ENCODE measurements at regions not wholly inside any gene's neighbourhood (a gene's known extent, or its start where the extent isn't known, plus 50 kb on each side); places are given as distances from the start of the nearest gene placed in this dataset.
"Not testable (repeated sequence)": the region's sequence is repeated elsewhere in the genome, so short reads cannot be mapped to it uniquely, and the experiment has no call there.

DNA sequence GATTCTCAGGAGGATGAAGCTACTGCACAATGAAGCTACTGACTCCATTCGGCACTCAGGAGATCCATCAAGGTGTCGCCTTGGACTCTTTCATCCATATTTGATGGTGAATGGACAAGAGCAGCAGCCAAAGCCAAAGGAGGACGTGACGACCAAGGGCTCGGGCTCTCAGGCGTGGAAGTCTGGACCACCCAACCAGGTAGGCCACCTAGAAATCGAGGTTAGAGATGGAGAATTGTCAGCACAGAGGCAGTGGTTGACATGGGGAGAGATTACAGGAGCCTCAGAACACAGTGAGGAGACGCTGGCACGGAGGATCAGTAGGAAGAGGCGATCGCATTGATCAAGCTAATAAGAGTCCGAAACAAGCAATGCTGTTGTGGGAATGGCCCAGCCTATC lies 240.5 kb upstream of the ID2 start:
- DNase-seq (ENCODE audit: low read depth, low spot score) = no peak

DNA sequence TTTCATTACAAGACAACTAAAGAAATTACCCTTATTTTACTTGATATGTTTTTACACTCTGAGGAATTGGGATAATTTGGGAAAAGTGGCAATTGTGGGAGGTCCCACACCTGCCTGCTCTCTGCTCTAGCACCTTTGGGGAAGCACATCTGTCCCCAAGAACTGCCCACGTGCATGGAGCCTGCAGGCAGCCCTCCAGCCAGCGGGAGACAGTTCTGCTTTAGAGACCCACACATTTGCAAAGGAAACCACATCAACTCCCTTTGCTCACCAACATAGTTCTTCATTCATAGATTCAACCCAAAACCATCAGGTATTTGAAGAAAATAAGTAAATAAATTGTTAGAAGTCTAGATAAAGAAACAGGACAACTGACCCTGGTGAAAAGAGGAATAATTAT lies 239.9 kb upstream of the ID2 start:
- no peak for DNase-seq (ENCODE audit: low read depth, low spot score)

DNA sequence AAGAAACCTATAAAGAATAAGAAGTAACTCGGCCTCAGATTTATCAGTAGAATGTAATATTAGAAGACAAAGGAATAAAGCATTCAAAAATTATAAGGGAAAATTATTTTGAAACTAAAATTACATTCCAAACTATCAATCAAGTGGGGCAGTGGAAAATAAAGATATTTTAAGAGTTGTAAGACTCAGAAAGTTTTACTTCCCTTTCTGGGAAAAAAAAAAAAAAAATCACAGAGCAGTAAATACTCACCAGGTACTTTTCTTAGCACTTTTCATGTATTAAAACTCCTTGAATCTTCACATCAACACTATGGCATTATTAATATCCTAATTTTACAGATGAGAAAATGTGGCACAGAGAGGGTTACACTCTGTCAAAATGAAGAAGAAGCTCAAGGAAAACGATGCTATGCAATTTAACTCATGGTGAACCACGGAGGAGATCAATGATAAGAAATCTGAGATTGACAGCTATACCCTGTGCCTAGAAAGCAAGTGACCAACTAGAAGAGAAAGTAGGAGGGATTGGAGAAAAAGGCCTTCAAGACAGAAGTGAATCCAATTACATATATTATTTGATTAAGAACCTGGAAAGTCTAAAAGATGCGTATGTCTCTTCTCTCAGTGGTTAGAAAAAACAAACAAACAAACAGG lies 238.9 kb upstream of the ID2 start:
- no peak for DNase-seq (ENCODE audit: low read depth, low spot score)

DNA sequence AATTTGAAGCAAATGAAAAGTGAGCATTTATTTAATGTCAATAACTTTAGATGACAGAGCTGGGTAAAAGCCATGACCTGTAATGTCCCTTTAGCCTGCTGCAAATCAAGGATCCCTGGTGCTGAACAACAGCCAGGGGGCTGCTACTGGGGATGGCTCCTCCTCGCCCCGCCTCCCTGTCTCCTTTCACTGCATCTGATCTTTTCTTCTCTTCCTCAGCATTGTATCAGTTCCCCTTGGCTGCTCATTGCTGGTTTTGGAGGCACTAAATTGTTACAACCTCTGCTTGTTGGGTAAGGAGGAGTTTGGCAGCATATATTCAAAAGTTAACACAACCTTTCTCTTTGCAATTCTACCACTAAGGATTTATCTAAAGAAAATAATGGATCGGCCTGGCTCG lies 236.3 kb upstream of the ID2 start:
- DNase-seq (ENCODE audit: low read depth, low spot score) = no peak

DNA sequence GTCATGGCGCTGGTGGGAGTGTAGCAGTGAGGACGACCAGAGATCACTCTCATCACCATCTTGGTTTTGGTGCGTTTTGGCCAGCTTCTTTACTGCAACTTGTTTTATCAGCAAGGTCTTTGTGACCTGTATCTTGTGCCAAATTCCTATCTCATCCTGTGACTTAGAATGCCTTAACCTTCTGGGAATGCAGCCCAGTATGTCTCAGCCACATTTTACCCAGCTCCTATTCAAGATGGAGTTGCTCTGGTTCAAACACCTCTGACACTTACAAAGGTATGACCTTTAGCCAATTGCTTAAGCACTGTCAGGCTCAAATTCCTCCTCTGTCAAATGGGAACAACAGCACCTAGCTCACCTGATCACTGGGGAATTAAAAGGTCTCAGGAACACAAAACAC lies 235.1 kb upstream of the ID2 start:
- DNase-seq (ENCODE audit: low read depth, low spot score) = not testable (repeated sequence)

DNA sequence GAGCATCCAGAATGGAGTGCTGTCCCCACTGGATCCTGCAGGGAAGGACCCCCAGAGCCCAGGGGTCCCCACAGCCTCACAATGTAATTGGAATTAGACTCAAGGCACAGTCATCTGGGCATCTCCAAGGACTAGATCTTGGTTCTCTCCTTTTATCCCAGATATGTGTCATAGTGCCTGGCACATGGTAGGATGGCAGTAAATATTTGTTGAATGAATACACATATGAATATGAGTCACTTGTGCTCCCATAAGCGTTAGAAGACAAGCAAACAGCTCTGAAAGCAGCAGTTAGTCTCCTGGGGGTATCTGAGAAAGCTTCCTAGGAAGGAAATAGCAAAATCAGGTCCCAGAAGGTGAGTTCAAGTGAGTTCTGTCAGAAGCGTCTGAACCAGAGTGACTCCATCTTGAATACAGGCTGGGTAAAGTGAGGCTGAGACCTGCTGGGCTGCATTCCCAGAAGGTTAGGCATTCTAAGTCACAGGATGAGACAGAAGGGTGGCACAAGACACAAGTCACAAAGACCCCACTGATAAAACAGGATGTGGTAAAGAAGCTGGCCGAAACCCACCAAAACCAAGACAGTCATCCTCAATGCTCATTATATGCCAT lies 234.1 kb upstream of the ID2 start:
- DNase-seq (ENCODE audit: low read depth, low spot score) = no peak

DNA sequence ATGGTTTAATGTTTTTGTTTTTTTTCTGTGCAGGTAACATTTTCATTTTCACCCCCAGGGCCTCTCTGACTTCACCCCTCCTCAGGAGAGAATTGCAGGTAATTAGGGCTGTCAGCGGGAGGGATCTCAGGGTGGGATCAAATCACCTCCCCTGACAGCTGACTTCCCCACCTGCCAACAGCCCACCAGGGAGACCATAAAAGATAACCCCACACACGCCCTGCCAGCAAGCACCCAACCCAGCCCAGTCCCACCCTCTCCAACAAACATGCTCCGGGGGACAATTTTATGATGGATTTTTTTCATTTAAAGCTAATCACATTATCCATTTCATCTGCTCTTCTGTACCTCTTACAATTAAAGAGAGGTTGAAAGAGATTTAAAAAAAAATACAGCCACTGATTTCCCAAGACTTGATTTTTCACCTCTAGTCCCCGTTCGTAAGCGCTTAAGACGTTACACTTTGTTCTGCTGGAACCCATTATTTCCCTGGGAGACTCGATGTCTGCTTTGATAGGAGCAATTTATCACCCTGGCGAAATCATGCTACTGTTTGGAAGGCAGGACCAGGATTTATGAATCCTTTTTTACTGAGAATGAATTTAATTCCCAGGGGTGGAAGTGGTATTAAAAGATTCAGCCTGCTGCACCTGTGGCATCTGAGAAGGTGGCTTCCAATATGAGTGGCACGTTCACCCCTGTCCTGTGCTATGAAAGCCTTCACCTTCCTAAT lies 232.9 kb upstream of the ID2 start:
- DNase-seq (ENCODE audit: low read depth, low spot score) = no peak

DNA sequence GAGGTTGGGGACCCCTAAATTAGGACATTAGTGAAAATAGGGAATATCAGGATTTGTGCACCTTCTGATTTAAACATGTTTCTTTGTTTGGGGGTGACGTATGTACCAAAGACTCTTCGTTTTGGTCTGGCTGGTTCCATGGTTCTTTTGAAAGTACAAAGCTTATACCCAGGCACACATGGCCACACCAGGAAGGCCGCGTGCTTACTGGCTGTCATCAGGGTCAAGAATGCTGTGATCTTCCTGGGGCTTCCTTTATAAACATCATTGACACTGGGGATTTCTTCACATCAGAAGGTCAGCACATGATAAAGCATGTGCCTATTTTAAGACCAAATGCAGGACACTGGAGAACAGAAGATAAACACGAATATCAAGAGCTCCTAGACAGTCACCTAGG lies 230.6 kb upstream of the ID2 start:
- no peak for DNase-seq (ENCODE audit: low read depth, low spot score)

DNA sequence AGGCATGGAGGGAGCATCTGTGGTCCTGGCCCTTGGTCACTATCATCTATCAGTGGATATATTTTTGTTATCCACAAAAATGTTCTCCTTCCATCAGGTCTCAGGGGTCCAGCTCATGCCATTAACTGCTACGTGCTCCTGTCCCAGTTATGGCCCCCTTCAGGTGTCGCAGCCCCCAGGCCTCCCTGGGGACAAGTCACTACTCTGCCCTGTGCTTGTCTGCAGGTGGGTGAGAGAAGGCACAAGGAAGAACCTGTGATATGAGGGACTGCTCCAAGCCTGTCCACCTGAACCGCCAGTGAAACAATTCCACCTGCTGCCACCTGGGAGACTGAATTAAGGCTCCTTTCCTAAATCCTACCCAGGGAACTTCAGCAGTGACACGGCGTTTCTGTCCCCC lies 229.6 kb upstream of the ID2 start:
- no peak for DNase-seq (ENCODE audit: low read depth, low spot score)

DNA sequence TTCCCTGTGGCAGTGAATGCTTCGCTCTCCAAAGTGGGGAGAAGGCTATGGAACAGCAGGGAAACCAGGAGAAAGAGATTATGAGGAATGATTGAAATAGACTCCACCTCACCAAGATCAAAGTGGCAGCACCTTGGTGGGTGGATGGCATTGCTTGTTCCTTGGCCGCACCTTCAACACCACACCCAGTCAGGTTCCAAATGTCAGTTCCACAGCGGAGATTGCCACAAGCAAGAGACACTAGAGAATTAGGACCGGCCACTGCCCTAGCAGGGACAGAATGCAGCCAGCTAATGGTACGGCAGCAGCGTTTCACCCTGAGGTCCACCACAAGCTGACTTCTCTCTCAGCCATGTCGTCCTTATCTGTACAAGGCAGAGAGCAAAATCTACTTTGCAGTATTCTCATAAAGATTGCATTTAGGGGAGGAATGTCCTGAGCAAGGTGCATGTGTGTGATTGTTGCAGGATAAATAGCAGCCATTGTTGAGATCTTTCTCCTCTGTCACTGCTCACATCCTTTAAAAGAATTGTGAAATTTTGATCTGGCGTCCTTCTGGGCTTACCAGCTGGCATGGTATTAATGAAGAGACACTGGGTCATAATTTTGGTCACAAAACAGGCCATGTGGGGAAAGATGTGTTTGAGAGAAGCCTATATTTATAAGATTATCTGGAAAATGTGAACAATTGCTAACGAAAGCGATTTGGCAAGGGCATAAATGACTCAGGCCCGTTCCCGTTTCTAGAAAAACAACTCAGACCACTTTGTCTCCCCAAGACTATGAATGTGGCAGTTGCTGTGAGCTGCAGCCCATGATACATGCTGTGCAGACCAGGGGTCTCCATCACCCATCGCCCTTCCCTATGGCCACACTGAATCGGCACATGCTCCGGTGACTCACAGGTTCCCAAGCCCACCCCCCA lies 228.6 kb upstream of the ID2 start:
- DNase-seq (ENCODE audit: low read depth, low spot score) = no peak

DNA sequence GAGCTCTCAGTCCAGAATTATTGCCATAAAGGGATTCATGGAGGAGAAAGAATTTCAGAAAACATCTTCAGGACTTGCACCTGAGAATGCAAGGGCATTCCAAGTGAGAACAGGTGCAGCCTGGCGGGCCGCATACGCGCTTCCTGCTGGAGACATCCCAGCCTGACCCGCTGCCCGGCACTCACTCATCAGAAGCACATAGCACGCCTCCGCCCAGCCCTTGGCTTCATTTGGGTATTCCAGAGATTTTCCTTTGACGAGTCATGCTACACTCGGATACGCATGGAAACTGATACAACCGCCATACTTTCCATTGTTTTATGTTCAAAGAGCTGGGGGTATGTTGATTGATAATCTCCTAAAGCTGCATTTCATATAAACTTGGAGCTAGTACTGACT lies 228.0 kb upstream of the ID2 start:
- no peak for DNase-seq (ENCODE audit: low read depth, low spot score)

DNA sequence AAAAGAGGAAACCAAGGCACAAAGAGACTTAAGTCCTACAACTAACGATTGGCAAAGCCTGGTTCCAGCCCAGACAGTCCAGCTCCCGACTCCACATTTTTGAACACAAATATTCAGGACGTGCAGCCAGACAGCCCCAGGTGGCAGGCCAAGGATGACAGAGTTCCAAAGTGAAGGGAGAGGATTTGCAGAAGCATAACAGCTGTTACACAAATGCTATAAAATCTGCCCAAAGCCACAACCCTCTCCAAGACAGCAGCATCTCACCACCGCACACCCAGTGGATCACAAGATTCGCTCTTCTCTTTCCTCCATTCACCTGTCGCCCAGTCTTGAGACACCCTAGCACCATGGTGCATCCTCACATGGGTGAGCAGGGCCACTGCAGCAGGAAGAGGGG lies 227.1 kb upstream of the ID2 start:
- DNase-seq (ENCODE audit: low read depth, low spot score) = no peak

DNA sequence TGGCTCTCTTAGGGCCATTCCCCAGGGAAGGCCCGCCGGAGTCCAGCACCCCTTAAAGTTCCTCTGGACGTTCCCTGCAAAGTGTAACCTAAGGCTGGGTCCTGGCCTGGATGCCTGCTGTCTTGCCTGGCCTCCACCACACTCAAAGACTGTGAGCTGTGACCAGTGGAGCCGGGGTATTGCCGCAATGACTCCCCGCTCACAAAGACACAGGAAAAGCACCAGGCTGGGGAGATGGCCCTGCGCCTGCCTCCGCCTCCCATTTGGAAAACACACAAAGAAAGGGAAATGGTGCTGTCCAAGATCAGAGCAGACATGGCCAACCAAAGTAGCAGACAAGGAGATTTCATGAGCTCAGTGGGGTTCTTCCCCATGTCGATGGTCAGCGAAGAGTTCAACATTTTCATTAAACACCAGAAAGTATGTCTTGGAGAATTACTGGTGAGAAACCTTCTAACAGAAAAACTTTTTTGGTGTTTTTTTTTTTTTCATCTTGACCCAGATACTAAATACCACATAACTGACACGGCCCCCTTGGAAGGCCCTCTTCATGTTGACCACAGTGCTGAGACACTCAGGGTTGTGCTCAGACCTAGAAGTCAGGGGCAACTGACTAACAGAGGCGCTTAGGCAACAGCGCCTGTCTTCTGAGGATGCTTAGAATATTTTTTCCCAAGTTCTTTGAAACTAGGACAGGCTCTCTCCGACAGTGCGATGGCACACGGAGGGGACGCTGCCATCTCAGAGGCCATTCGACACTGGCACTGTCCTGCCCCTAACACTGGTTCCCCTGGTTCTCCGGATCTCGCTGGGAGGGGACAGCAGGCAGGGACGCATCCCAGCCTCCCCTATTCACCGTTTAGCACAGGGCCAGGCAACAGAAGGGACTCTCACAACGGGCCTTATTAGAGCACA lies 226.4 kb upstream of the ID2 start:
- DNase-seq (ENCODE audit: low read depth, low spot score) = no peak

DNA sequence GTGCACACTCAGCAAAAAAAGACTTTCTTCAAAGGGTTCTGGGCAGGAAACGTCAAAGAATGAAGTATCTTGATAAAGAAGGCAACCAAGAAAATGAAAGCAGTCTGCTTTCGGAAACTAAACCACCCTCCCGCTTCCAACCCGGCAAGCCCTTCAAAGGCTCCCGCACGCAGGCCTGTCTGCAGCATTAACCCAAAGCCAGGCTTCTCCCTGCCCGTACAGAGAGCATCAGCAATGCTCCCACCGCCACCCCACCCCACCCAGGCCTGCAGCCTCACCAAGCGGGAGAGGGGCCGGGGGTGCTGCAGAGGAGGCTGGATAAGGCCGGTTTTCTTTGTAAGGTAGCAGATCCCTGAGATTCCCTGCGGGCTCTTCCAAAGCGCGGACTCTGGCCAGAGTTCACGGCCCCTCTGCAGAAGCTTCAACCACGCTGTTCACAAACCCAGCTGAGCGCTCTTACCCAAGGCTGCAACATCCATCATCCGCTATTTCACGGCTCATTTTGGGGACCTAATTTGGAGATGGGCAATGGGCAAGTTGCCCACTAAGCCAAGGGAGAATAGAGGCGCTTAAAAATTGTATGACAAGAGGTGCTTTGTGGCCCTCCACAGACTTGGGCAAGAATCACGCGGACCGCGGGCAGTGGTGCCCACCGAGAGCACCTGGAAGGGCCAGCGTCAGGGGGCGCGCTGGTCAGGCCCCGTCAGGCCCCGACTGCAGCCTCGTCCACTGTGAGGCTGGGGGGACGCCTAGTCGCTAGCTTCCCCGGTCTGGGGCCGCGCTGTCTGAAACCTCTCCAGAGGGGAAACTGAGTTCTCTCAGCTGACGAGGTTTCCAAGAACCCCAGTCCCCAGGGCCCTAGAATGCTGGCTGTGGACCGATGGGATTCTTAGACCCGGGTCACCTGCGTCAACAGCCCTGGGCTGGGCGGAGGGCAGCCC lies 225.4 kb upstream of the ID2 start:
- no peak for DNase-seq (ENCODE audit: low read depth, low spot score)

DNA sequence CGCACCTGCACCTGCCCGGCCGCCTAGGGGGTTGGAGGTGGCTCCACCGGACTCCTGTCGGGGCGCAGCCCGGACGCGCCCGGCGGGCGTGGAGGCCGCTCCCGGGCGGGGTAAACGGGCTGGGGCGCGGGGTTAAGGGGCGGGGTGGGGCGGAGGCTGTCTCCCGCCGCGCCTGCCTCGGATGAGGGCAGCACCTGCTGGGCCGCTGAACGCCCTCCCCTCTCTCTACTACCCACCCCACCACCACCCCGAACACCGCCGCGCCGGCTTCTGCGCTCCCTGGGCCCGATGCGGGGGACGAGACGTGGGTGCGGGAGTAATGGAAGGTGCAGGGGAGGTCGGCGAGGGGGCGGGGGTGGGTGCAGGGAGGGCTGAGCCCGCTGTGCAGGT lies 224.8 kb upstream of the ID2 start:
- no peak for DNase-seq (ENCODE audit: low read depth, low spot score)

DNA sequence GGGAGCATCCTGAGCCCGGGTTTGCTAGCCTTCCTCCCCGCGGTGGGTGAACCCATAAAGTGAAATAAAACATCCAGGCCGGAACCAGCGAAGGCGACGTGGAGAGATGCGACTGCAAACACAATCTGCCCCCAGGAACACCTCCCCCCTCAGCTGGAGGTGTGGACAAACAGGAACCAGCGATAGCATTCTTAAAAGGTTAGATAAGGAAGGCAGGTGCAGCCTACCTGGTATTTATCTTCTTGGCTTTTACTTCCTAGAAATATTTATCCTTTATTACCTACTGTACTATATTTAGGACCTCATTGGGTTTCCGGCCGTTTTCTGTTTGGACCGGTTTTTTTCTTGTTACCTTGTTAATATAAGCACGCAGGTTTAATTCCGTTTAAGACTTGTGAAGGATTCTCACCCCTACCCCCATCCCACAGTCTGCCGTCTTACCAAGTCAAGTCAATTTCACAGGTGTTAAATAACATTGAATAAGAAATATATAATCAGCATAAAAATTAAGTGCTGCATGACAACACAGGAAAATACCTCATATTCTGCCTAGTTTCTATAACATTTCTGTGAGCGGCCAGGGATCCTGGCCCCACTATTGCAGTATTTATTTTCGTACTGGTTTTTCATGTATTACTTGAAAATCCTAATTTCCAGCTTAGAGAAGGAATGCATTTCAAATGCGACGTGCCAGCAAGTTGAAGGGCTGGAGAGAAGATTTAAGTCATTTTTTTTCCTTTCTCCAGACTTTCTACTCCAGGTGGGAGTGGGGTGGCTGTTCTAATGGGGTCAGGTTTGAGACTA lies 224.0 kb upstream of the ID2 start:
- DNase-seq (ENCODE audit: low read depth, low spot score) = no peak

DNA sequence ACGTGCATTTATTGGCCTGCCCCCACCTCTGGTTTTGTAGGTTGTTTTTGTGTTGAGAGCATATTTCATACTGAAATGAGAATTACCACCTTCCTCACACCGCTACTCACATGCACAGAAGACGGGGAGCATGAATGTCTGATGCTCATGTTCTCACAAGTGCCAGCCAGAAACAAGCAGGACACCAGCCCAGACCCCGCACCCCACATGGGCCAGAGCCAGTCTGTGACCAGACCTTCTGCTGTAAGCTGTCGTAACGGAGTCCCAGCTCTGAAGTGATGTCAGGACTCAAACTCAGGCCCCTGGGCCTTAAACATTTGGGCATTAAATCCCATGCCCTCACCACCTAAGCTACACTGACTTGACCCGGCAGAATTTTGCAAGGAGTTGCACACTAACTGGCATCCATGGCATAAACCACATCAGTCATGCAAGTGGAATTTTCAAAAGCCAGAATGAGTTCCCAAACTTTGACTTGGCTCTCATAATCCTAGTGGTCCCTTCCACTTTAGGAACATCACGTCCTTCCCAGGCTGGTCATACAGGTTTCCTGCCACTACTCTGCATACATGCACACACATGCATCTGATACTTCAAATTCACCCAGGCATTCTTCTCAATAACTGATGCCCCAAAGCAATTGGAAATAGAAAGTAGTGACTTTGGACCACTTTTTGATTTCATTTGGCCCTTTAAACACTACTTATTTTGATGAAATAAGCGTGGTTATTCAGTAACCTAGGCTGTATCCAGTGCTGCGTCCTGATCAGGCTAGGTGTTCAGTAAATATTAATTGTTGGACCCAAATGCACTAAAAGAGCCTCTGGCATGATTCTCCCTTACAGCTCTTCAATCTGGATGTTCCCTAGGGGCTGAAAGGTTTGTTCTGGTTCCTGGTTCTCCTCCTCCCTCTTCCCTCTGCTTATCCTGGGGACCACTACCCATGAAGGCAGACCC lies 223.1 kb upstream of the ID2 start:
- no peak for DNase-seq (ENCODE audit: low read depth, low spot score)

DNA sequence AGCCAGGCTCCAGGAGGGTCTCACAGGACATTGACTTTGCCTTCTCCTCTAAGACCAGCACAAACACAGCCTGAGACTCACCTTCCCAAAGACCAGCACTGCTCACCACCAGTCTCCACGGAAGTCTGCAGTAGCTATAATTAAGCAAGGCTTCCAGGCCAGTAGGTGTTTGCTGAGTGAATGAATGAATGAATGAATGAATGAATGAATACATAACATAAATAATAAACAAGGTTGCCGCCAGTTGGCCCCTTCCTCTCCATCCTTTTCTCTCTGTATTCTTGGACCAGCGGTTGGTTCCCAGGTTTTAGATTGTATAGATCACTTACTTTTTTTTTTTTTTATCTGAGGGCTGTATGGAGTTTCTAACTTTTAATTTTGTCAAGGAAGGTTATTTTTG lies 222.4 kb upstream of the ID2 start:
- no peak for DNase-seq (ENCODE audit: low read depth, low spot score)

Measured in smooth muscle cell of the brain vasculature (primary cell).